Activated T-helper 1 cell treated with Interleukin-2 at 50 U/mL for 16 hours (primary cell): ENCODE measurements at regions not wholly inside any gene's neighbourhood (a gene's known extent, or its start where the extent isn't known, plus 50 kb on each side); places are given as distances from the start of the nearest gene placed in this dataset.

Source experiments
- DNase-seq: peaks from one replicate; pipeline ENCODE4 v3.0.0-alpha.2; 2020; ENCODE audit warnings: low read depth

DNA sequence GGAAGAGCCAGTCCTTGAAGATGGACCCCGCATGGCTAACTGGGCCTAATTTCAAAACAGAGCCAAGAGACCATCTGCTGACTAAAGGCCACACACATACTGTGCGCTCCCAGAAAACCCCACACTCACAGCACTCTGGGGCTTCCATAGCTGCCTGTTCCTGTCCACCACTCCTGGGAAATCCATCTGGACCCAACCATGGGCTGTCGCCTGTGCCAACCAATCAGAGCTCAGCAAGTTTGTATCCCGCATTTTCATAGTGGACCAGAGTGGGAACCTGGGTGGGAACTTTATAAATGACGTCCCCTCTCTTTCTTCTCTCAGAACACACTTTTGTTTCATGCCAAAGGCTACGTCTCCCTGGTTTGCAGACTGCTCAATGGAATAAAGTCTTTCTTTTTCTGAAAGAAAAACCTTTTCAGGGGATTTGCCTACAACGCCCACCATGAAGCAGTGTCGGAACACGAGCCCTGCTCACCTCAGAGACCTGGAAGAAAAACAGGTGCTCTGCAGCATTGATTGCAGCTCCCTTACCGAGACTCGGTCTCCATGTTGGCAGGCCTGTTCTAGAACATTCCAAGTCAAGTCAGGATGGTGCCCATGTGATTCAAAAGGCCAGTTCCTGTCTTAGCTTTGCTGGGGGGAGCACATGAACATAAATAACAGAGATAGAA lies 137.2 kb upstream of the GPC1 start:
- no peak for DNase-seq

DNA sequence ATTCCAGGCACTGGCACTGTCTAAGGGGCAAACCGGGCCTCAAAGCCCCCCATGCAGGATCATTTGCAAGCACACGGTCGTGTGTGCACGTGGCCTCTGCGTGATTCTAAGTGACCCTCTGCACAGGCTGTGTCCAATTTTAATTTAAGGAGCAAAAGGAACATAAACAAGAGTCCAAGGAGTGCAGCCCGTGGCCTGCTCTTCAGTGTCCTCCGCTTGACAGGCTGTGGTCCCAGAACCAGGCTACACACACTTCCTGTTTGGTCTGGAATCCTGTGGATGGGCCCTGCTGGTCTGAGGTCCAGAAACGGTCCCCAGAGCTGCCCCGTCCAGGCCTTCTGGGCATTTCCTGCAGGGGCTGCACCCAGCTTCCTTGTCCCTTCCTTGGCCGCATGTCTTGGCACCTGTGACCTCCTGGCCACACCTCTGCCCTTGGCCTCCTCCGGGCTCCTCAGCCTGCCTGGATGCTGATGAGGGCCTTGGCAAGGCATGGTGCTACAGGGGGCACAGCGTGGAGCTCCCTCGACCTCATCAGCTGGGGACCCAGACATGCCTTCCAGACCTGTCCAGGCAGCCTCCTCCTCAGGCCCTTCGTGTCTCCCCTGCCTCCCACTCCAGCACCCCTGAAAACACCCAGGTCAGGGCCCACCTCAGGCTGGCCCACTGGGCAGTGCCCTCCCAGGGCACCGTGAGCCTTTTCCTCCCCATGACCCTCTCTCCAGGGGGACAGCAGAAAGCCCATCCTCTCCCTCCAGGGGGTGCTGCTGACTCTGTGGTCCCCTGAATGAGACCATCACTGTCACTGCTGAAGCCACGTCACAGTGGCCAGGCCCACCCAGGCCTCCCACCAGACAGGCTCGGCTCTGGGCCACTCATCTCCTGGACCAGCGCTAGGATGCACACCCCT lies 136.4 kb upstream of the GPC1 start:
- no peak for DNase-seq

DNA sequence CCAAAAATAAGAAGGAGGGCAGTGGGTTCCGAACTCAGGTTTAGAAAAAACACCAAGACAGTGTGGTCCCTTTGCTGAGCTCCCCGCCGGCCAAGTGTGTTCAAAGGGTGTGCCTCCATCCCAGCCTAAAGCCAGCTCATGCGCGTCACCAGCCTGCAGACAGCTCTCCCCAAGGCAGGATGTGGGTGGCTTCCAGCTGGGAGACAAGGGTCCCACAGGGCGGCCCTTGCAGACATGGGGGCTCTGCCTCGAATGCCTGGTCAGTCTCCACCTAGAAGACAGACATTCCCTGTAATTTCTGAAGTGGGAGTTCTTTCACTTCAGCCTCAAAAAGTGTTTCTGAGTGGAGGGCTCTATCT lies 135.8 kb upstream of the GPC1 start:
- no peak for DNase-seq

DNA sequence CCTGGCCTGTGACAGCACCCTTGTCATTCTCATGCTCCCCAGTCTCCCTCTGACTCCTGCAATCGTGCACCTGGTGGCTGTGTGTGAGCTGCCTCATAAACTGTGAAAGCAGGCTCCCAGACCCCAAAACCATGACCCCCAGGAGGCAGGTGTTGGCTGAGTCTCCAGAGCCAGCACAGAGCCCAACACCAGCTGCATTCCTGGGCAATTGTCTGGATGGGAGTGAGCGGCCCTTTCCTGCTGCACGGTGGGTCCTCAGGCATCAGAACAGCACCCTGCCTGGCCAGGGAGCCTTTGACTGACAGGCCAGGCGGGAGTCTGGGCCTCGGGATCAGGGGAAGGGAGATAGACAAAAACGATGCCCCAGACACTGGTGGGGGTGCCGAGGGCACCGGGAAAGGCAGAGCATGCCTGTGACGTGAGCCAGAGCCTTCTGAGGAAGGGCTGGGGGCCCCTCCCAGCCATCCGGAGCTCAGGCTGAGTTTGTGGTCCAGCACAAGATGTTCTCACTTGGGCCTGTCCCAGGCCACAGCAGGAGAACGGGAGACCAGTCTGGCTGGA lies 135.1 kb upstream of the GPC1 start:
- no peak for DNase-seq

DNA sequence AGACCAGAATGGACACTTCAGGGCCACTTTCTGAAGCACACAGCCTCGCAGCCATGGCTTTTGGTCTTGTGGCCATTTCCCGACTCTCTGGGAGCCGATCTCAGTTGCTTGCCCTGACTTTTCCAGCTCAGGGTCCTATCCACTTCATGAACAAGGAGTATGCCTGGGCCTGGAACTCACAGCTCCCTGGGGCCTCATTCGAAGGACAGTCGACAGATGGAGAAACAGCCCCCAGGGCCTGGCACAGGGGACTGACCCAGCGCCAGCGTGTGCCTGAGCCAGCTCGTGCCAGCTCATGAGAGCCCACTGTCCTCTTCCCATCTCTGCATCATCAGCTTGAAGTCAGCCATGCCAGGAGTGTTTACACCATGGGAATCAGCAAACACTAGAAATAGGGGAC lies 134.6 kb upstream of the GPC1 start:
- no peak for DNase-seq

DNA sequence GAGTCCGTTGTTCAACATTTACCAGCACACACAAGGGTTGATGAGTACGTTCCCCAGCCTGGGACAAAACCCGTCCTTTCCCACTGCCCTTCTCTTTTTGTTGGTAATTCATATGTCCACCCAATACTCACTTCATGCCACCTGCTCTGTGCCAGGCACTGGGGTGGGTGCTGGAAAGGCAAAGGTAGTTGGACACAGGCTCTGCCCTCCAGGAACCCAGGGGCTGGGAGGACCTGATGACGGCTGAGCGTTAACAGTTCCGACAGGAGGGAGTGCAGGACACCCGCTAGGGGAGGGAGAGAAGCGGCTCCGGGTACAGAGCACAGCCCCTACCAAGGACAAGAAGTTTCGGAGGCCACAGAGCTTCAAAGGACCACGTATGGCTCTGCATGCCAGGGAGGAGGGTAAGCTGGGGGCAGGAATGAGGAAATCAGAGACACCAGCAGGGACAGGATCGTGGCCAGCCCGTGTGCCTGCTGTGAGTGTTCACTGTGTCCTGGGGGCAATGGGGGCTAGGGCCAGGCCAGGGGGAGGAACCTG lies 134.1 kb upstream of the GPC1 start:
- no peak for DNase-seq

DNA sequence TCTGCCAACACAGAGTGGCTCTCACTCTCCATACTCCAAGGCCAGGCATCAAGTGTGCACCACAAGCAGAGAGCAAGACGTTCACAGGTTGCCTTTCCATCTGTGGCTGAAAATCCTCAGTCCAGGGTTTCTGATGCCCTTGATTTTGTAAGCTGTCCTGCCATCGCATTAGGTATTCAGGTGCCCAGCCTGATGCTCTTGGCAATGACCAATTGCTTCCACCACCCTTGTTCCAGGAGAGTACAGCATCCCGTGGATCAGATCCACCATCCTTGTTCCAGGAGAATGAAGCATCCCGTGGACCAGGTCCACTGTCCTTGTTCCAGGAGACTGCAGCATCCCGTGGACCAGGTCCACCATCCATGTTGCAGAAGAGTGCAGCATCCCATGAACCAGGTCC lies 133.4 kb upstream of the GPC1 start:
- DNase-seq: no peak

DNA sequence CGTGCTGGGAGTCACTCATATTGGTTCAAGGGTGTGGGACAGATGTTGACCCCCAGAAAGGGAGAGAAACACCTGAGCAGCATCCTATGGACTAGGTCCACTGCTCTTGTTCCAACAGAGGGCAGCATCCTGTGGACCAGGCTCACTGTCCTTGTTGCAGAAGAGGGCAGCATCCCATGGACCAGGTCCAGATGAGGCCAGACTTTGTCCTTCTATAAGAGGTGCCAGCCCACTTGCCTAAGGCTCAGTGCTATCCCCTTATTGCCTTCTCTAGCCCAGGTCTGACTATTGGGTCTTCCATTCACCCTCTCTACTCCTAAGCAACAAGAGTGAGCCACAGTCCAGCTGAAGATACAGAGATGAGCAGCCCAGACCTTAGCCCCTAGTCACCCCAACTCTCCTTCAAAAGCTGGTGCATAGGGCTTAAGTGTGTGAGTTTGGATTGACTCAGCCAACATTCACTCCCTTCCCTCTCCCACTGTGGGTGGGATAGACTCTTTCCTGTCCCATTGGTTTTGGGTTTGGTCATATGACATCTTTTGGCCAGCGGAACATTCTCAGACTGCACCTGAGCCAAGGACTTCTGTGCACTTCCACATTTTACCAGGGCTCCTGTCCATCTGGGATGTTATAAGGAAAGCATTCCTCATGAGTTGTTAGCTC lies 132.4 kb upstream of the GPC1 start:
- DNase-seq: no peak

DNA sequence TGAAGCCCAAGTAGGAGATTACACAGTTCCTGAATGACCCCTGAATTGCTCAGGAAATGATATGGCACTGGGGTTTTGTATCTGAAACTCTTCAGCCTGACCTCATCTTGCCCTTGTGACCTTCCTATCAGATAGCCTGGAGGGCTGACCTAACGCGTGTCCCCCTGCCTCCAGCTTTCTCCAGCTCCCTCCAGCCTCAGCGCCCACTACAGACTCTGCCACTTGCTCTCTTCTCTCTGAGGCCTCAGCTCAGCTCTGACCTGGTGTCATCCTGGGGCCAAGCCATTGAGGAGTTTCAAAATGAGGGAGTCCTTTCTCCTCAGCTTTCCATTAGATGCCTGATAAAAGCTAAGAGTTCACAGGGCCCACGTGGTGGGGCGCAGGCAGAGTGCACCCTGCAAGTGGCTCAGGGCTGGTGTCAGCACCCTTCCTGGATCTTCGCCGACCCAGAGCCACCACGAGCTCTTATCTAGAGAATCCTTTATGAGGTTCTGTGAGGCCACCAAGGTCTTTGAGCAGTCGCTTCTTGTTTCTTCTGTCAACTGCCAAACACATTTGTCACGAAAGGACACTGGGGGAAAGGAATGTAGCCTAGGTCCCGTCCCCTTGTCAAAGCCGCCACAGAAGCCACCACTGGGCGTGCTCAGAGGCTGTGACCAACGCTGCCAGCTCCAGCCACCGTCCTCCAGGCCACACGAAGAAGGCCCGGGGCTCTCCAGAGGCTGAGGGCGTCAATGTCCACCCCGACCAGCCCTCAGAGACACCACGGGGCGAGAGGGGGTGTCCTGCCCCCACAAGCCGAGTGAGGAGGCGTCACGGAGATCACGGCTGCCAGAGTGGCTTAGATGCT lies 131.3 kb upstream of the GPC1 start:
- no peak for DNase-seq

DNA sequence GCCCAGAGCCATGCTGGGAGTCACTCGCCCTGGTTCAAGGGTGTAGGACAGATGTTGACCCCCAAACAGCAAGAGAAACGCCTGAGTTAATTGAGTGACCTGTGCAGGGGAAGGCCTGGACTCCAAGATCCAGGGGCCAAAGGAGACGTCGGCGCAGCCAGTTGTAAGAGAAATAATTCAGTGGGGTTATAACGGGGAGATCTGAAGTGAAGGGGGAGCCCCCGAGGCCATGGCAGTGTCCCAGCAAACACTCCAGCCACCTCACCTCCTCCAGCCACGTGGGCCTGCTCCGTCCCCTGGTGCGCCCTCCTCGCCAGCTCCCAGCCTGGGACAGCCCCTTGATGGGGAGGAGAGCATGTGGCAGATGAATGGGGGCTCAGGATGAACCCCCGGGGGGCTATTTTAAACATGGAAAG lies 130.7 kb upstream of the GPC1 start:
- DNase-seq: no peak

DNA sequence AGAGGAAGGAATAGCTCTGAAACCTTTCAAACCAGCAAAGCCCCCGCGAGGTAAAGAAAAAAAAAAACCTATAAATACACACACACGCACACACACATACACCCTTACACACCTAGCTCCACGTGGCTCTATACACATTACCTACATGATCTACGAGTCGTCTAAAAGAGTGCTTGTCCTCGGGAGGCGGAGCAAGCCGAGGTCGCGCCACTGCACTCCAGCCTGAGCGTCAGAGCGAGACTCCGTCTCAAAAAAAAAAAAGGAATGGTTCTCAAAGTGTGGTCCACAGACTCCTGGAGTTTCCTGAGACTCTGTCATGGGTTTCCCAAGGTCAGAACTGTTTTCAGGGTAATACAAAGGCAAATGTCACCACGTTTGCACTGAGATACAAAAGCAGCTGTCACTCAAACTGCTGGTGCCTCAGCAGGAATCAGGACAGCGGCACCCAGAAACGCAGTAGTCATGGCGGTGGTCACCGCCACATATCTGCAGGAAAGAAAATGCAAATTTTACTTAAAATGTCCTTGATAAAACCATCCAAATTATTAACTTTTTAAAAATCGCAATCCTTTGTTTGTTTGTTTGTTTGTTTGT lies 130.0 kb upstream of the GPC1 start:
- DNase-seq: no peak

DNA sequence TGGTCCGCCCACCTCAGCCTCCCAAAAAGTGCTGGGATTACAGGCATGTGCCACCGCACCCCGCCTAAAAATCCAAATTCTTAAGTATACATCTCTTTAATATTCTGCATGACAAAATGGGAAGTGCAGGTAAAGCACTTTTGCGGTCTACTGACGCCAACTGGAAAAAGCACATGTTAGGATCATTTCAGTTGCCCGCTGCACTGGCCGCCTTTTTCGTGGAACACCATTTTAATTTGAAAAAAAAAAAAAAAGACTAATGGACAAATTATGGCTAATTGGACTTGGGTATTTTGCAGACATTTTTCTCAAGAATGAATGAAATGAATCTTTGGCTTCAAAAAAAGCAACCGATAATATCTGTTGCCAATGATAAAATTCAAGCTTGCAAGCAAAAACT lies 129.3 kb upstream of the GPC1 start:
- no peak for DNase-seq

DNA sequence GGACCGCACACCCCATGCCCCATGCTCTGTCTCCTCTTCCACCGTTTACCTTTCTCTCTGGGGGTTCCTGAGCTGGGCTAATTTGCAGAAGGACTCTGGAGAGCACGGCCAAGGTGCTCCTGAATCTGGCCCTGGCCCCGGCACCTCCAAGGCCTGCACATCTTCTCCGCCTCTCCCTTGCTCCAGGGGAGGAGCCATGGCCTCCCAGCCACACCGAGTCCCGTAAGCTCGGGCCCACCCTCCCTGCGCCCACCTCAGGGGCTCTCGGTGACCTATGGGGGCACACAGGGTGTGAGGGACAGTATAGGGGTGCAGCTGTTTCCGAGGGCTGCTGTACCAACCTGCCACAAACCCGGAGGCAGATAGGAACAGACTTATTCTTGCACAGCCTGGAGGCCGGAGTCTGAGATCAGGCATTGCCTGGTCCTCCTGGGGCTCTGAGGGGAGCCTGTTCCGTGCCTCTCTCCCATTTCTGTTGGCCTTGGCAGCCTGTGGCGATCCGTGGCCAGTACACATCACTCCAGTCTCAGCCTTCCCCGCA lies 127.3 kb upstream of the GPC1 start:
- DNase-seq: no peak

DNA sequence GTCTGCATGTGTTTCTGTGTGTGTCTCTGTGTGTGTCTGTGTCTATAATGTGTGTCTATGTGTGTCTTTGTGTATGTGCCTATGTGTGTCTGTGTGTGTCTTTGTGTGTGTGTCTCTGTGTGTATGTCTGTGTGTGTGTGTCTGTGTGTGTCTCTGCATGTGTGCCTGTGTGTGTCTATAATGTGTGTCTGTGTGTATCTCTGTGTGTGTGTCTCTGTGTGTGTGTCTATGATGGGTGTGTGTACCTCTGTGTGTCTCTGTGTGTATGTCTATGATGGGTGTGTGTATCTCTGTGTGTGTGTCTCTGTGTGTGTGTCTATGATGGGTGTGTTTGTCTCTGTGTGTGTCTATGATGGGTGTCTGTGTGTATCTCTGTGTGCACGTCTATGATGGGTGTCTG lies 126.2 kb upstream of the GPC1 start:
- no peak for DNase-seq

DNA sequence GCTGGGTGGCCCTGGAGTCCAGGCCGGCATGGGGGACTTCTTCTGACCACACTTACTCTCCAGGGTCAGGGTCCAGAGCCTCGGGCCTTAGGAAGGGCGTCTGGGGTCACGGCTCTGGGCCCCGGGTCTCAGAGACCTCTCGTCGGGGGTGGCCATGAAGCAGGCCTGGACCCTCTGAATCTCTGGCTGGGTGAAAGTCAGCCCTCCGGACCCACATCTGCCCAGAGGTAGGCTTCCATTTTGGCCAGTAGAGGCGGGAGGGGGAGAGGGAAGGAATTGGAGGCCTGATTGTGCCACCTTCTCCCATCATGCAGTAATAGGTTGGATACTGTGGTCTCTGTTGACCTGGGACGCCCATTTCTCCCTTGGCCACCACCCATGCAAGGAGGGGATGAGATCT lies 125.3 kb upstream of the GPC1 start:
- DNase-seq: no peak

DNA sequence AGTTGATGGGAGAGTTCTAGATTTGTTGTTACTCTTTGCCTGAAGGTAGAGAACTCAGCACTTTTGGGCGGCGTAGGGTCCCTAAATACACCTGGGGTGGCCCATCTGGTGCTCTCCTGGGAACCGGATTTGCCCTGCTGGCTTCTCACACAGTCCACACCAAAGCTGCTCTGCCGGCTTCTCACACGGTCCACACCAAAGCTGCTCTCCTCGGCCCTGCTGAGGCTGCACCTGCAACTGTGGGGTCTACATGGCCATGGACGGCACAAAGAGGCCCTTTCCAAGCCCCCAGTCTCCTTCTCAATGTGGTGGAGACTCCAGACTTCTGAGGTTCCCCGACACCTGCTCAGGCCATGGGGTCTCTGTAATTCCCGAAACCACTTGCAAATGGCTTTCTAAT lies 124.8 kb upstream of the GPC1 start:
- DNase-seq: no peak

DNA sequence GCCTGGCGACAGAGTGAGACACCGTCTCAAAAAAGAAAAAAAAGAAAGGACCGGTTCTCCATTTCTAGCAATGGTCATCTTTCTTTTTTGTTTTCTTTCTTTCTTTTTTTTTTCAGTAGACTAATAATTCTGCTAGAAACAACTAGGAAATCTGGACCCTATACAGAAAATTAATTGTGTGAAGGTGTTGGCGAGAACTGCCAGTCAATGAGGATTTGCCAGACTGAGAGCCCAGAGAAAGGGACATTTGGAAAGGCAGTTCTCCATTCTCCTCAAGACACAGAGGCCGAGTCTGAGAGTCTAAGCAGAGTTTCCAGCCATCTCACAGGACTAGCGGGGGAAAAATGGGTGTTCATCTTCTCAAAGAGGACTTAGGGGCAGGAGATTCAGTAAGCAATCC lies 123.6 kb upstream of the GPC1 start:
- DNase-seq: no peak

DNA sequence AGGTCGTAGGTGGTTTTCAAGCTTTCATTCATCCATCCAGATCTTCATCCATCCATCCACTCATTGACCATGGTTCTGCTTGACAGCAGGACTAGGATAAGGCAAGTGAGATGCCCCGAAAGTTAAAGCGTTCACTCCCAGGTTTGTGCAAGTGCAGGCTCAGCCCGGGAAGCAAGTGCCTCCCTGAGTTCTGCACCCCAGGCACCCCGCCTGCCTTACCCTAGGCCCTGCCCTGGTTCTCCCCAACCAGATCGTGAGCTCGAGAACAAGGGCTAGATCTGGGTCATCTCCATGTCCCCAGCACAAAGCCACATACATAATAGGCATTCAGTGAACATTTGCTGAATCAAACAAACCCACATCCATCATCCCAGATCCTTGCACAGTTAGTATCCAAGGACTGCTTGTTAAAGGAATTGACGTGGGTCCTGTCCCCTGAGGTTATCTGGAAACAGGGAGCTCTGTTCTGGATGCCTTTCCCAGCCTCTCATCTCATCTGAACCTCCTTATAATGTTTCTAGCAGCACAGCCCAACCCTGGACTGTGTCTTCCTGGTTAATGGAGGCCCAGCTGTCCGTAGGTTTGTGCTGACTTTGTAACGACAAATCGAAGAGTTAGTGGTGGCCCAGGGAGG lies 116.1 kb upstream of the GPC1 start:
- no peak for DNase-seq

DNA sequence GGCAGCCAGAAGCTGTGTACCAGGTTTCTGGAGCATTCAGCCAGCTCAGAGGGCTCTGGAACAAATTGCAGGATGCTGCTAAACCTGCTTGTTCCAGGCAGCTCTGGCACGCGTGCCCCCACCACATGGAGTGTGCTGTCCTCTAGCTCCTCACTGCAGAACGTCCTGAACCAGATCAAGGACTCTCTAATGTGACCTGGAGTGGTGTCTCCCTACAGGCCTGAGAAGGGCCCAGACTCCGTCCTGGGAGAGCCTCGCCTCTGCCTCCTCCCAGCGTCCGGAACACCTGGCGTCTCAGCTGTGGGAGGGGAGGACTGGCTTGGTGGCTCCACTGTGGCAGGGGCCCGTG lies 115.6 kb upstream of the GPC1 start:
- DNase-seq: no peak

DNA sequence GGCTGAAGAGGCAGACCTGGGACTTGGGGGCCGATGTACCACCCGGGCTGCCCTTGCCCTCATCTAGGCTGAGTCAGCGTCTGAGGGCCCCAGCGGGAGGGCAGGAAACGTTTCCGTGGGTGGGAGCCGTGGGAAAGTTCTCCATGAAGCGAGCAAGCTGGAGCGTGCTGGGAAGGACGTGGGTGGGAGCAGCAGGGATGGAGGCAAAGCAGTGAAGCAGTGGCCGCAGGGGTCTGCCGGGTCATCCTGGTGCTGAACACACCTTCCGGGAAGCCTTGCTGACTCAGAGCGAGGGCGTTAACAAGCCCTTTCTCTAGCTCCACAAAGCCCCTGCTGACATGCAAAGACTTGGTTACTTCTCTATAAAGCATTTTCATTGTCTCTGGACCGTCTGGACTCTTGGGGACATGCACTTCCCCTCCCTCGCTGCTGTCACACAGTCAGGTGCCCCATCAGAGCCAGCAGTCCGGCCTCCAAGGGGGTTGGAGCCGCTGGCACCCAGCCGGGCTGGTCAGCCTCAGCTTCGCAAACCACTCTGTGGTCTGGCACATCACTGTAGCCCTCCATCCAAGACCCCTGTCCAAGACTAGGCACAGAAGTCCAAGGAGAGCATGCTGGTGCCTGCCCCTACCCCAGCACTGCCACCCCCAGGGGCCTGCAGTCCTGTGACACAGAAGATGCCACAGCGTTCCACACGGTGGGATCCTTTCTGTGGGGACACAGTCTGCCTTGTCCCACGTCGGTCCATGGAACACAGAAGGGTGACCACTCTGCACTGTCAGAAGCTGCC lies 115.1 kb upstream of the GPC1 start:
- DNase-seq: no peak
